Fibroblast of villous mesenchyme (primary cell): ENCODE measurements at regions not wholly inside any gene's neighbourhood (a gene's known extent, or its start where the extent isn't known, plus 50 kb on each side); places are given as distances from the start of the nearest gene placed in this dataset.

Experiments used
- DNase-seq: peaks from one replicate; pipeline ENCODE4 v3.0.0-alpha.2; 2010; ENCODE audit warnings: low read depth
- H3K4me3 ChIP-seq: 2 replicates; pipeline ENCODE4 v1.5.1; 2011; ENCODE audit warnings: low read depth, mild to moderate bottlenecking, low read length
- CTCF ChIP-seq: IDR thresholded peaks from 2 replicates; pipeline ENCODE4 v1.5.1; 2012; ENCODE audit warnings: low read depth, mild to moderate bottlenecking, low read length; ENCODE audit not compliant: insufficient read depth

GRCh38 chr4:18878561-18878960 is 857.0 kb upstream of the LCORL start:
- no peak for TF ChIP-seq CTCF
- no peak overlapping the region for H3K4me3 ChIP-seq
- DNase-seq: no peak

GRCh38 chr4:18869166-18869565 is 847.6 kb upstream of the LCORL start:
- DNase-seq: peak; percentile 53
- H3K4me3 ChIP-seq: no peak overlapping the region
- no peak for TF ChIP-seq CTCF

GRCh38 chr4:18860836-18861530 is 839.4 kb upstream of the LCORL start:
- H3K4me3 ChIP-seq: no peak overlapping the region
- DNase-seq: no peak
- no peak for TF ChIP-seq CTCF

- no peak for TF ChIP-seq CTCF
- no peak for DNase-seq
Measured at GRCh38 chr4:18859468-18859867, 837.9 kb upstream of the LCORL start.

GRCh38 chr4:18858229-18858922 is 836.8 kb upstream of the LCORL start:
- TF ChIP-seq CTCF: no peak
- no peak overlapping the region for H3K4me3 ChIP-seq
- no peak for DNase-seq

More at GRCh38 chr4:18859468-18859867, 837.9 kb upstream of the LCORL start:
- no peak overlapping the region for H3K4me3 ChIP-seq

GRCh38 chr4:18850867-18851266 is 829.3 kb upstream of the LCORL start:
- H3K4me3 ChIP-seq: no peak overlapping the region
- no peak for DNase-seq

More at GRCh38 chr4:18850867-18851266, 829.3 kb upstream of the LCORL start:
- no peak for TF ChIP-seq CTCF
